Esophagus muscularis mucosa (tissue), 4 donors: ENCODE measurements at regions not wholly inside any gene's neighbourhood (a gene's known extent, or its start where the extent isn't known, plus 50 kb on each side); places are given as distances from the start of the nearest gene placed in this dataset.

Experiments
- EP300 ChIP-seq: sonication (generic); formaldehyde crosslinking; IDR thresholded peaks from one replicate; pipeline ENCODE4 v1.6.1; 2017; ENCODE audit warnings: antibody characterized with exemption
- POLR2A ChIP-seq: fragments of 450-650 bp; IDR thresholded peaks from one replicate; pipeline ENCODE4 v1.6.1; 2017; ENCODE audit warnings: antibody characterized with exemption, moderate library complexity, mild to moderate bottlenecking, low read depth
- TF ChIP-seq, protein P1 (sequence below), 3 experiments: fragments of 200-600 bp in 2 of 3; fragments of 450-650 bp in 1 of 3; sonication (generic) in 2 of 3; IDR thresholded peaks; one replicate each; pipeline ENCODE4 v1.5.1; 2017 to 2019; ENCODE audit warnings: antibody characterized with exemption in 3 of 3, mild to moderate bottlenecking in 2 of 3, moderate library complexity in 1 of 3

DNA sequence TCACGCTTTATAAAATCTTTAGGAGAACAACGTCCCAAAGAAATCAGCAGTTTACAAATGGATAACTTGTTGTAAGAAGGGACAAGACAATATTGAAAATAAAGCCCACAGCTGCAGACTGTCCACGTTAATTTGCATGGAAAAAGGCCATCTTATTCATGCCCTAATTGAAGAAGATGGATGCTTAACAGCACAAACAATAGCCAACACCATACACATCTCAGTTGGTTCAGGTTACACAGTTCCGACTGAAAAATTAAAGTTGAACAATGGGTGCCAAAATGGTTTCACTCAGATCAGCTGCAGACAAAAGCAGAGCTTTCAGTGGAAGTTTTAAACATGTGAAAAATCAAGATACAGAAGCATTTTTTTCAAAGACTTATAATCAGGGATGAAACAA lies 314.2 kb downstream of the RAB38 start:
- TF ChIP-seq, protein P1, sequence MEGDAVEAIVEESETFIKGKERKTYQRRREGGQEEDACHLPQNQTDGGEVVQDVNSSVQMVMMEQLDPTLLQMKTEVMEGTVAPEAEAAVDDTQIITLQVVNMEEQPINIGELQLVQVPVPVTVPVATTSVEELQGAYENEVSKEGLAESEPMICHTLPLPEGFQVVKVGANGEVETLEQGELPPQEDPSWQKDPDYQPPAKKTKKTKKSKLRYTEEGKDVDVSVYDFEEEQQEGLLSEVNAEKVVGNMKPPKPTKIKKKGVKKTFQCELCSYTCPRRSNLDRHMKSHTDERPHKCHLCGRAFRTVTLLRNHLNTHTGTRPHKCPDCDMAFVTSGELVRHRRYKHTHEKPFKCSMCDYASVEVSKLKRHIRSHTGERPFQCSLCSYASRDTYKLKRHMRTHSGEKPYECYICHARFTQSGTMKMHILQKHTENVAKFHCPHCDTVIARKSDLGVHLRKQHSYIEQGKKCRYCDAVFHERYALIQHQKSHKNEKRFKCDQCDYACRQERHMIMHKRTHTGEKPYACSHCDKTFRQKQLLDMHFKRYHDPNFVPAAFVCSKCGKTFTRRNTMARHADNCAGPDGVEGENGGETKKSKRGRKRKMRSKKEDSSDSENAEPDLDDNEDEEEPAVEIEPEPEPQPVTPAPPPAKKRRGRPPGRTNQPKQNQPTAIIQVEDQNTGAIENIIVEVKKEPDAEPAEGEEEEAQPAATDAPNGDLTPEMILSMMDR (IDR thresholded peaks at IDR 0.05), result no peak
- no peak for TF ChIP-seq POLR2A
- no peak for TF ChIP-seq EP300
